C4-2B (cell line): ENCODE measurements at regions not wholly inside any gene's neighbourhood (a gene's known extent, or its start where the extent isn't known, plus 50 kb on each side); places are given as distances from the start of the nearest gene placed in this dataset.

Source experiments
- H3K27ac ChIP-seq: fragments of 450-650 bp; 2 replicates; pipeline ENCODE4 v1.5.1; 2017
- CTCF ChIP-seq: fragments of 450-650 bp; conservative IDR thresholded peaks from 2 replicates; pipeline ENCODE4 v1.5.1; 2017; ENCODE audit warnings: mild to moderate bottlenecking
- ZFX ChIP-seq: fragments of 450-650 bp; IDR thresholded peaks from 2 replicates; pipeline ENCODE4 v1.6.1; 2017

- H3K27ac ChIP-seq, result no peak overlapping the region
- TF ChIP-seq ZFX (no peak), CTCF (no peak)
Observed at GRCh38 chr7:131903315-131903714, 346.9 kb upstream of the PODXL start.

GRCh38 chr7:131900785-131901287 is 344.4 kb upstream of the PODXL start:
- no peak for TF ChIP-seq CTCF
- no peak overlapping the region for H3K27ac ChIP-seq

GRCh38 chr7:131899271-131900030 is 343.0 kb upstream of the PODXL start:
- H3K27ac ChIP-seq, result no peak overlapping the region

GRCh38 chr7:131898418-131898817 is 342.0 kb upstream of the PODXL start:
- TF ChIP-seq ZFX (no peak), CTCF (no peak)
- H3K27ac ChIP-seq, result no peak overlapping the region; the same call in 1 of the 2 replicates

More at GRCh38 chr7:131899271-131900030, 343.0 kb upstream of the PODXL start:
- no peak for TF ChIP-seq ZFX
- TF ChIP-seq CTCF, result no peak

- TF ChIP-seq CTCF (no peak), ZFX (no peak)
- H3K27ac ChIP-seq, result no peak overlapping the region
Observed at GRCh38 chr7:131897790-131898165, 341.4 kb upstream of the PODXL start.

- TF ChIP-seq ZFX, result no peak
- TF ChIP-seq CTCF, result no peak
- H3K27ac ChIP-seq, result no peak overlapping the region
Observed at GRCh38 chr7:131897016-131897789, 340.8 kb upstream of the PODXL start.

- TF ChIP-seq ZFX (no peak), CTCF (no peak)
- H3K27ac ChIP-seq, result no peak overlapping the region
Observed at GRCh38 chr7:131896165-131896863, 339.9 kb upstream of the PODXL start.
